Mucosa of stomach (tissue), 1 donor: ENCODE measurements at regions not wholly inside any gene's neighbourhood (a gene's known extent, or its start where the extent isn't known, plus 50 kb on each side); places are given as distances from the start of the nearest gene placed in this dataset.

ENCODE experiments used
- H3K27me3 ChIP-seq: one replicate; pipeline ENCODE4 v1.7.0; 2013; ENCODE audit warnings: mild to moderate bottlenecking, low read length; ENCODE audit not compliant: control insufficient read depth, insufficient read depth
- H3K36me3 ChIP-seq: one replicate; pipeline ENCODE4 v1.7.0; 2013; ENCODE audit warnings: low read length; ENCODE audit not compliant: control insufficient read depth, insufficient read depth
- H3K4me1 ChIP-seq: one replicate; pipeline ENCODE4 v1.7.0; 2013; ENCODE audit warnings: mild to moderate bottlenecking, low read length; ENCODE audit not compliant: control insufficient read depth, insufficient read depth
- H3K4me3 ChIP-seq: one replicate; pipeline ENCODE4 v1.7.0; 2013; ENCODE audit warnings: low read length
- H3K9ac ChIP-seq: one replicate; pipeline ENCODE4 v1.7.0; 2013; ENCODE audit warnings: mild to moderate bottlenecking, low read length, moderate library complexity
- H3K9me3 ChIP-seq: one replicate; pipeline ENCODE4 v1.7.0; 2013; ENCODE audit warnings: mild to moderate bottlenecking, low read length, moderate library complexity; ENCODE audit not compliant: control insufficient read depth
- donor health status: Pancreatic carcinoma.

DNA sequence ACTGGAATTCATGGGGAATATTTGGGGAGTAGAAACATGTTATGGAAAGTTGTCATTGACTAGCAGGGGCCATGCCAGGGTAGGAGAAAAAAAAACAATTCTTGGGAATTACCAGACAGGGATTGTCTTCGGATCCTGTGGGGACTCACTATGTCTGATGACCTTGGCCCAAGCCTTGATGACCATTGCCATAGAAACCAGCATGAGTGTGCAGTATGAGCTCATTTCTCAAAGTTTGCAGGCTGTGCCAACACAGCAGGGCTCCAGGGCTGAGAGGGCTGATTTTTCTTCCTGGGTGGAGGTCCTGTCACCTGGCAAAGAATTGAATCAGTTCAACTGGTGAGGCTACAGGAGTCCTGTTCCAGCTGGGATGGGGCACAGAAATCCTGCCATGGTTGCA, 198.3 kb downstream of the ADRA2A start:
- H3K27me3 ChIP-seq = no peaks in the 10 kb centered on the region
- H3K9me3 ChIP-seq = no peaks in the 10 kb centered on the region
- H3K4me1 ChIP-seq = no peaks in the 10 kb centered on the region
- no peak overlapping the region for H3K4me3 ChIP-seq
- H3K9ac ChIP-seq = no peak overlapping the region
- no peaks in the 10 kb centered on the region for H3K36me3 ChIP-seq

DNA sequence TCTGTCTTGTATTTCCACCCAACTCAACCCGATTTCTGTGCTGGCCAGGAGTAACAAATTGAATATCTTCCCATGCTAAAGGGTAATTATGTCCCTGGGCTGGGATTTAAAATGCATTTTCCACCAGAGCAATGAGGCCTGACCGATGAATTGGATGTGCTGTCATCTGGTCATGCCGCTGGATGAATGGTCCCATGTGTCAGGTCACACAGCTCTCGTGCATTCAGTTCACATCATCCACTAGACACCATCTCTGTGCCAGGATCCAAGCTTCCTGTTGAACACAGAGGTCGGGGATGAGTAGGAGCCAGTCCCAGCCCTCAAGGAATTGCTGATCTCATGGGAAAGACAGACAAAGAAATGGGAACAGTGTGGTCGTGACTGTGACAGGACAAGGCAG, 200.8 kb downstream of the ADRA2A start:
- no peaks in the 10 kb centered on the region for H3K27me3 ChIP-seq
- no peaks in the 10 kb centered on the region for H3K4me1 ChIP-seq
- H3K9ac ChIP-seq = no peak overlapping the region
- no peaks in the 10 kb centered on the region for H3K9me3 ChIP-seq
- H3K4me3 ChIP-seq = no peak overlapping the region
- H3K36me3 ChIP-seq = no peaks in the 10 kb centered on the region

- H3K4me3 ChIP-seq = no peak overlapping the region
- H3K9me3 ChIP-seq = no peaks in the 10 kb centered on the region
- H3K4me1 ChIP-seq = no peaks in the 10 kb centered on the region
- no peak overlapping the region for H3K9ac ChIP-seq
- no peaks in the 10 kb centered on the region for H3K36me3 ChIP-seq
- H3K27me3 ChIP-seq = no peaks in the 10 kb centered on the region
Measured at GRCh38 chr10:111278266-111278665, 201.4 kb downstream of the ADRA2A start.

DNA sequence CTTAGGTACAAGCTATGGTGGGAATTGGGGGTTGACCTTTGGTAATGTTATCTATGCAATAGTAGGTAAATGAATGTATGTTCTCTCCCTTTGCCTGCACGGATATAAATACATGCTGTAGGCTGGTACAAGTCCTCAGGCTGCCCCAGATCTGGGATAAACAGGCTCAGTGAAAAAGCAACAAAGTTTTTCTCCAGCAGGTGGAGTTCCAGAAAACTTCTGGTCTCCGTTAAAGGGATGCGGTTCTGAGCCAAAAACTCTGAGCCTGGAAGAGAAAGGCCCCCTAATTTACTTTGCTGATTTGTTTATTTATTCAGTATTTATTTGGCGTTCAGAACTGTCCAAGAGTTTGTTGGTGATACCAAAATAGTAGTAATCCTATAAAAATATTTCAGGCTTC, 204.7 kb downstream of the ADRA2A start:
- H3K9ac ChIP-seq = no peak overlapping the region

DNA sequence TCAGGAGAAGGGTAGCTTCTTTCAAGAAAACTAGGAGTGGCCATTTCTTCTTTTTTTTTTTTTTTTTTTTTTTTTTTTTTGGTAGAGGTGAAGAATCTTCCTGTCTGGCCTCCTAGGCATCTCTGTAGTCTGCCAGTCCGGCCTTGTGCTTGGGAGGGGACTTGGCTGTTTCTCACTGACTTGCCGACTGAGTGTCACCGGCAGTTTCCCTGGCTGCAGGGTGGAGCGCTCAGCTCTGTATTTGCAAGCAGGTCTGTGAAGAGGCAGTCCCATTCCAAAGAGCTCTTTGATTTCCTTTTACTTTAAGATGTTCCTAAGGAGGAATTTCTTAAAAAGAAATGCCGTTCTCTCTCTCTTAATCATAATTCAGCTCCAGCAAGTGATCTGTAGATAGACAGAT, 212.6 kb downstream of the ADRA2A start:
- H3K9ac ChIP-seq = no peak overlapping the region

More for the DNA sequence above, 204.7 kb downstream of the ADRA2A start:
- Histone ChIP-seq H3K9me3 (no peaks in the 10 kb centered on the region), H3K27me3 (no peaks in the 10 kb centered on the region), H3K4me3 (no peak overlapping the region), H3K36me3 (no peaks in the 10 kb centered on the region), H3K4me1 (no peaks in the 10 kb centered on the region)

GRCh38 chr10:111290649-111291048, 213.8 kb downstream of the ADRA2A start:
- H3K4me1 ChIP-seq = no peaks in the 10 kb centered on the region
- no peak overlapping the region for H3K9ac ChIP-seq
- H3K9me3 ChIP-seq = no peaks in the 10 kb centered on the region
- no peaks in the 10 kb centered on the region for H3K36me3 ChIP-seq
- no peak overlapping the region for H3K4me3 ChIP-seq
- H3K27me3 ChIP-seq = no peaks in the 10 kb centered on the region

More for the DNA sequence above, 212.6 kb downstream of the ADRA2A start:
- H3K27me3 ChIP-seq = no peaks in the 10 kb centered on the region
- no peaks in the 10 kb centered on the region for H3K36me3 ChIP-seq
- no peaks in the 10 kb centered on the region for H3K4me1 ChIP-seq
- no peaks in the 10 kb centered on the region for H3K9me3 ChIP-seq
- H3K4me3 ChIP-seq = no peak overlapping the region

DNA sequence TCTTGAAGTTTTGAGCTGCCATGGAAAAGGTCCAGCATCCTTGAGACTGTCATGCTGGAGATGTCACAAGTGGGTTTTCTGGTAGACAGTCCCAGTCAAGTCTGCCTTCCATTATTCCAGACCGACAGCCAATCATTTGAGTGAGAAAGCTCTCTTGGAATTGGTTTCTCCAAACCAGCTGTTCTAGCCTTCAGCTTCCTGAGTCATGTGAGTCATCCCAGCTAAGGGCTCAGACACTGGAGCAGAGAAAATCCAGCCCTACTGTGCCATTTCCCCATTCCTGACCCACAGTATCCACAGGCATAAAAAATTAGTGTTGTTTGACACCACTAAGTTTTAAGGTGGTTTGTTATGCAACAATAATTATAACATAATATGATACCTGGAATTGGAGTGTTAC, 219.0 kb downstream of the ADRA2A start:
- H3K9ac ChIP-seq = no peak overlapping the region
- H3K27me3 ChIP-seq = no peaks in the 10 kb centered on the region

DNA sequence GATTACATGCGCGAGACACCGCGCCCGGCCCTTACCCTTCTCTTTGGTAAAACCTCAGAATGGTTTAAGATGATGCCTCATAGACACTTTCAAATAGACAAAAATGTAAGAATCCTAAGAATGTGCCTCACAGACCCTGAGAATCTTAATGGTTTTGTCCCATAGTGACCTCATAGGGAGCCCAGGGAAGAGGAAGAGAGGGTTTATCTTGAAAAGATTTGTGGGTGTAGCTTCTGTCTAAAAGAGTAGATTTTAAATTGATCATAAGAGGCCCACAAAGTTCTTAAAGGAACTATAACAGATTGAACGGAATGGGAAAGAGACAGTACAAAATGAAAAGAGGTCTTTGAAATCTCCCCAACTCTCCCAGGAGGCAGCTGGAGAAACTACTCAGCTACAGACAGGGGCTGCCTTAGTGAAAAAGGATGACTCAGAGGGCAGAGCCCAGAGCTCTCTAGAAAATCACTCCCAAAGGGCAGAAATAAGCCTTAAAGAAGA, 220.6 kb downstream of the ADRA2A start:
- Histone ChIP-seq H3K4me3 (no peak overlapping the region), H3K9ac (no peak overlapping the region), H3K36me3 (no peaks in the 10 kb centered on the region), H3K4me1 (no peaks in the 10 kb centered on the region), H3K27me3 (no peaks in the 10 kb centered on the region), H3K9me3 (no peaks in the 10 kb centered on the region)

More for the DNA sequence above, 219.0 kb downstream of the ADRA2A start:
- no peak overlapping the region for H3K4me3 ChIP-seq
- H3K36me3 ChIP-seq = no peaks in the 10 kb centered on the region
- H3K9me3 ChIP-seq = no peaks in the 10 kb centered on the region
- H3K4me1 ChIP-seq = no peaks in the 10 kb centered on the region

GRCh38 chr10:111298031-111298430, 221.2 kb downstream of the ADRA2A start:
- Histone ChIP-seq H3K4me3 (no peak overlapping the region), H3K9me3 (no peaks in the 10 kb centered on the region), H3K36me3 (no peaks in the 10 kb centered on the region), H3K4me1 (no peaks in the 10 kb centered on the region), H3K27me3 (no peaks in the 10 kb centered on the region), H3K9ac (no peak overlapping the region)

- no peaks in the 10 kb centered on the region for H3K4me1 ChIP-seq
- no peak overlapping the region for H3K9ac ChIP-seq
- H3K36me3 ChIP-seq = no peaks in the 10 kb centered on the region
- H3K9me3 ChIP-seq = no peaks in the 10 kb centered on the region
- no peaks in the 10 kb centered on the region for H3K27me3 ChIP-seq
- no peak overlapping the region for H3K4me3 ChIP-seq
Measured at GRCh38 chr10:111299037-111299436, 222.2 kb downstream of the ADRA2A start.

DNA sequence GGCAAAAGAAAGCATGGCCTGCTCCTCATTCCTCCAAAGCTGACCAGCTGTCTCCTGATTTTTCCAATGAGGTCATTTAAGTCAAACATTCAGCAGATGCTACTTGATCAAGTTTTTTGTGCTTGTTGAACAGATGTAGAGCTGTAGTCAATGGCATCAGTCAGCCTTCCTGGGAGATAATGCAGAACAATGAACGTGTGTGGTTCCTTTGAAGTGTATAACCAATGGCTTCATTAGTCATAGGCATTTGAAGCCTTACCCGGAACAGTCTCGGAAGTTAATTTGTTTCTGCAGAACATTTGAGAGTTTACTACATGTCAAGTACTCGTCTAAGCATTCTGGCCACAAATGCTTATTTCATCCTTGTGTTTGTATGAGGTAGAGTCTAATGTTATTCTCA, 227.1 kb downstream of the ADRA2A start:
- Histone ChIP-seq H3K9ac (no peak overlapping the region), H3K4me3 (no peak overlapping the region), H3K36me3 (no peaks in the 10 kb centered on the region)

GRCh38 chr10:111316722-111317212, 239.9 kb downstream of the ADRA2A start:
- H3K9ac ChIP-seq = no peak overlapping the region
- H3K27me3 ChIP-seq = no peaks in the 10 kb centered on the region
- H3K4me3 ChIP-seq = no peak overlapping the region
- H3K36me3 ChIP-seq = no peaks in the 10 kb centered on the region
- H3K4me1 ChIP-seq = no peaks in the 10 kb centered on the region
- no peaks in the 10 kb centered on the region for H3K9me3 ChIP-seq

More for the DNA sequence above, 227.1 kb downstream of the ADRA2A start:
- Histone ChIP-seq H3K4me1 (no peaks in the 10 kb centered on the region), H3K27me3 (no peaks in the 10 kb centered on the region), H3K9me3 (no peaks in the 10 kb centered on the region)

- no peaks in the 10 kb centered on the region for H3K4me1 ChIP-seq
- no peaks in the 10 kb centered on the region for H3K9me3 ChIP-seq
- H3K27me3 ChIP-seq = no peaks in the 10 kb centered on the region
- no peaks in the 10 kb centered on the region for H3K36me3 ChIP-seq
- H3K4me3 ChIP-seq = no peak overlapping the region
- H3K9ac ChIP-seq = no peak overlapping the region
Measured at GRCh38 chr10:111319866-111320265, 243.0 kb downstream of the ADRA2A start.
